ENCODE measurements at regions not wholly inside any gene's neighbourhood (a gene's known extent, or its start where the extent isn't known, plus 50 kb on each side); places are given as distances from the start of the nearest gene placed in this dataset.

- no peak for TF ChIP-seq CTCF (IDR thresholded peaks at IDR 0.05)
- TF ChIP-seq POLR2A (IDR thresholded peaks at IDR 0.05), result no peak
These were observed 682.0 kb downstream of the SATB2 start for GRCh38 chr2:198775737-198776136.
